ENCODE measurements at regions not wholly inside any gene's neighbourhood (a gene's known extent, or its start where the extent isn't known, plus 50 kb on each side); places are given as distances from the start of the nearest gene placed in this dataset. TPM values are rescaled to one million over a fixed set of nuclear protein-coding genes. Genes with fewer than 3 reads are reported as not detected.

Small RNA genes in the stretch of these regions (small RNA-seq; reads per million reads assigned to genes)
- not detected for gene AC008740.2
